ENCODE measurements at regions not wholly inside any gene's neighbourhood (a gene's known extent, or its start where the extent isn't known, plus 50 kb on each side); places are given as distances from the start of the nearest gene placed in this dataset.
"Not testable (repeated sequence)": the region's sequence is repeated elsewhere in the genome, so short reads cannot be mapped to it uniquely, and the experiment has no call there.

DNA sequence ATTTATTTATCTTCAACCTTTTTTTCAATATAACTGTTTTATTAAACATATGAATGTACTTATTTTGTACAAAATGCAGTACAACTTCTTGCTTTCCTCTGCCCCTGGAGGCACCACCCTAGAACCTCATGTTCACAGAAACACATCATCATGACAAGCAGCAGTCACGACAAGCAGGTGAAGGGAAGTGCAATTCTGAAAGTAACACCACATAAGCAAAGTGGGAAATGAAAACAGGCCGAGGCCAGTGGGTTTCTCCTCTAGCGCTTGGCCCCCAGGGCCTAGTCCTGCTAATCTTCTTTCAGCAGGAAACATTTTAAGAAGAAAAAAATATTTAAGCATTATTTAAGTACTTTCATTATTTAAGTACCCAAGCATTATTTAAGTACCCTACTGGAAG is 598.1 kb downstream of the SH2D4B start:
- no peak for DNase-seq

DNA sequence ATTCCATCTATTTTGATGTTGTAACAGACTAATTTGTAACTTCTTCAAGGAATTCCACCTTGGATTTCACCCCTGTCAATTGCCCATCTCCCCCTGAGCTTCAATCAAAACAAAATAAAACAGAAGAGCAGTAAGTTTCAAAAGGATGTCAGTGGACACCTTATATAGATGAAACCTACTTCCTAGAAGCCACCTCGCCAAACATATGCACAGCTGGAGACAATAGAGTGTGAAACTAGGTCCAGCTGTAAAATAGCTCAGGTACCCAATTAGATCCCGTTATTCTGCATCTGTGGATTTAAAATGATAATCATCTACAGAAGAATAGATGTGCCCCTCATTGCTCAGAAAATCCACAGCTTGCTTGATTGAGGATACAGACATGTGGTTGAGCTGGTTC is 598.6 kb downstream of the SH2D4B start:
- DNase-seq = no peak

DNA sequence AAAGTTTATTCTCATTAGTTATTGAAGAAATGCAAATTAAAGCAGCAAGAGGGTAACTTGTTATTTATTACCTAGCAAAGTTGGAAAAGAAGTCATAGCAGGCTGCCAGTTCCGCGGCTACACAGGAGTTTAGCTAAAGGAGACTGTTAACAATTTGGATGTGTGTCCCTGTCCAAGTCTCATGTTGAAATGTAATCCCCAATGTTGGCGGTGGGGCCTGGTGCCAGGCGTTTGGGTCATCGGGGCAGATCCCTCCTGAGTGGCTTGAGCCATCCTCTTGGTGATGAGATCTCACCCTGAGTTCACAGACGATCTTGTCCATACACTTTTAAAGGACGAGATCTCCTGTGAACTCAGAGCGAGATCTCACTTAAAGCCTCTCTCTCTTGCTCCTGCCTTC is 608.3 kb downstream of the SH2D4B start:
- DNase-seq = no peak

DNA sequence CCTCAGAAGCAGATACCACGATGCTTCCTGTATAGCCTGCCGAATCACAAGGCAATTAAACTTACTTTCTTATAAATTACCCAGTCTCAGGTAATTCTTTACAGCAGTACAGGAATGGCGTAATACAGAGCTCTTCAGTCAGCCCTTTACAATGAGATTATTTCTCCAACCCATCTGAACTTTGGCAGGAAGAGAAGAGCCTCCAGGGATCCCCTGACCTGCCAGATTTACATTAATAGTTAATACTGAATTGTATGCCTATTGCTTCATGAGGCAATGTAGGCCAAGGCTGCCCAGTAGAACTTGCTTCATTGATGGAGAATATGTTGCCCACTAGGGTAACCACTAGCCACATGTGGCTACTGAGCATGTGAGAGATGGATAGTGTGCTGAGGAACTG is 608.7 kb downstream of the SH2D4B start:
- DNase-seq = no peak

GRCh38 chr10:81152656-81153055 is 615.0 kb downstream of the SH2D4B start:
- no peak for DNase-seq

- DNase-seq = no peak
These were observed 620.0 kb downstream of the SH2D4B start for GRCh38 chr10:81157681-81158080.

GRCh38 chr10:81177651-81178244 is 640.0 kb downstream of the SH2D4B start:
- DNase-seq = no peak

- DNase-seq = no peak
These were observed 641.6 kb downstream of the SH2D4B start for GRCh38 chr10:81179324-81179723.

GRCh38 chr10:81179805-81180452 is 642.2 kb downstream of the SH2D4B start:
- peak; percentile 17 for DNase-seq

DNA sequence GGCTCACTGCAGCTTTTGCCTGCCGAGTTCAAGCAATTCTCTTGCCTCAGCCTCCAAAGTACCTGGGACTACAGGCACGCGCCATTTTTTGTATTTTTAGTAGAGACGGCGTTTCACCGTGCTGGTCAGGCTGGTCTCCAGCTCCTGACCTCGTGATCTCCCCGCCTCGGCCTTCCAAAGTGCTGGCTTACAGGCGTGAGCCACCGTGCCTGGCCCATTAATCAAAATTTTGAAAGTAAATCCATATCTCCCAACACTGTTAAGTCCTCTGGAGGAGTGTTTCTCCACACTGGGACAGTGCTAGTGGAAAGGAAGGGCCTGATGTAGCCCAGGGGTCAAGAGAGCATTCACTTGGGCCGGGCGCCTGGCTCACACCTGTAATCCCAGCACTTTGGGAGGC is 644.6 kb downstream of the SH2D4B start:
- no peak for DNase-seq

DNA sequence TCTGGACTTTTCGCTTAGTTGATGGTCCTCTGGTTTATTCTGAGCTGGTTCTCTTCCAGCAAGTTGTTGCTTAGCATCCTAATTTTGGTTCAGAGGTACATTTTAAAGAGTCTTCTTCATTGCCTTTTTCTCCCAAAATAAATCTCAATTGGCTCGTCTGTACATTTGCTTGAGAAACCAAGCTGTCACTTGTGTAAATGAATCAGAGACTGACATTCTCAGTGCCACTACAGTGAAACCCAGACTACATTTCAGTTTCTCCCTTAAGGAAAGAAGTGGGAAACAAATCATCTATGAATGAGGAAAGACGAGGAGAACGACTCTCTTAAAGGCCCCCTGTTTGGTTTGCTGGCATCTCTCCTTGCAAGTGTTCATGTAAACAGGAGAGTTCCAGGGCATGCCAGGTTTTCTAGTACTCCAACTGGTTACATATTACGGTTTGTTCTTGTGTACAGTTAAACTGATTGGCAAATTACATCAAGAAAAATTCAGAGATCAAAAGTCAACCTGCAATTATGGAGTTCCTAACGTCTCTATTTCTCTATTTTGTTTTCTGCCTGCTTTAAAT is 654.6 kb downstream of the SH2D4B start:
- DNase-seq = no peak

- no peak for DNase-seq
These were observed 663.1 kb downstream of the SH2D4B start for GRCh38 chr10:81200801-81201200.

- DNase-seq = not testable (repeated sequence)
These were observed 667.6 kb upstream of the NRG3 start for GRCh38 chr10:81207359-81207758.

GRCh38 chr10:81213370-81213769 is 661.6 kb upstream of the NRG3 start:
- DNase-seq = no peak

DNA sequence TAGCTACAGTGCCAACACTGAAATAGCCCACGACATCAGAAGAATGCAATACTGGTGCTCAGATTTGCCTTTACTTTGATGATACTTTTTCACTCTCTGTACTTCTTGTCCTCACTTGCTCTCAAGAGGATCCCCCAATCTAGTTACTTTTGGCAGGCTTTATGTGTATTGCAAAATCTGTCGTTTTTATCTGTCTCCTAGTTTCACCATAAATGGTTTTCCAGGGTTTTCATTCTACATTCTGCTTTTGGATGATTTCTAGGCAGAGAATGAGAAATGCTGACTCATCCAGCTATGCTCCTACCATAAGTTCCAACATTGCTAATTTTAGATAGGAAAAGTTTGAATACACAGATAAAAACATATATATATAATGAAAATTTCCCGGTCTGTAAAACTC is 659.5 kb upstream of the NRG3 start:
- no peak for DNase-seq

- no peak for DNase-seq
These were observed 658.0 kb upstream of the NRG3 start for GRCh38 chr10:81216949-81217348.

- DNase-seq = no peak
These were observed 656.7 kb upstream of the NRG3 start for GRCh38 chr10:81218307-81218706.

GRCh38 chr10:81219758-81220157 is 655.2 kb upstream of the NRG3 start:
- no peak for DNase-seq

DNA sequence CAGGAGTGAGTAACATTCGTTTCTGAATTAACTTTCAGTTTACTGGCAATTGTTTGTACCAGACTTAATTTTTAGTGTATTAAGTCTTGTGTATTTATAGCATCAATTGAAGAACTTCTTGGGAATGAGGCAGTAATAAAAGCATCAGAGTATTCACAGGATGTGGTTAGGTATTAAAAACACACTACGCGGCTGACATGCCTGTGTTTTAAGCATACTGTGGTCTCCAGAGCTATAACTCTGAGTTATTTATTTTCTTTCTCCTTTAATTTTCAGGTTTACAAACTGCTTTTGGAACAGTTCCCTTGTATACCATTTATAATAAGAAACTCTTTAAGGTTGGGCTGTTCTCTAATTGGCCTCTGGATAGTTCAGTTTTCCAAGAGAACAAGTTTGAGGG is 626.1 kb upstream of the NRG3 start:
- no peak for DNase-seq

DNA sequence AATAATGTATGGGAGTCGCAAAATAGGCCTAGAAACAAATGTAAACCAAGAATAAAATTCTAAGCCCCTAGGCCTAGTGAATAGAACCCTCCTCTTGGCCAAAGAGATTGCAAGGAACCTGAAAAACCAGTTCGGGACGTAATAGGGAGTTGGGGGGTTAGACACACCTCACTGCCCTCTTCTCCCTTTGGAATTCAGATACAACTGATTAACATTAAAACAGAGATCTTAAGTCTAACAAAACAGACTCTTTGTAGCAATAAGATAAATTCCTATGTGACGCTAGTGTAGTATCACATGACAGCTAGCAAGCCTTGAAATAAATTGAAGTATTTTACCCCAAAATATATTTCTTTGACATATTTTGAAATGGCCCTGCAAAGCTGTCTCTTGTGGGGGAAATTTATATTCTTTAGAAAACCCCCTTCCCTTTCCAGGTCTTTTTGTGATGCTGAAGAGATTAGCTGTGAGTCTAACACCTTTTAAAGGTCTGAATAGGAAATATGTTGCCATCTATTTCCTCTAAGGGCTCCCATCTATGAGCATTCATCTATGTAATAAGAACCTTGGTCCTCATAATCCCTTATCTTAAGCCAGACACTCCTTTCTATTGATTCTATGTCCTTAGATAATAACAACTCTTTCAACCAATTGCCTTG is 623.4 kb upstream of the NRG3 start:
- no peak for DNase-seq

- not testable (repeated sequence) for DNase-seq
These were observed 610.0 kb upstream of the NRG3 start for GRCh38 chr10:81264991-81265390.

GRCh38 chr10:81270051-81270450 is 604.9 kb upstream of the NRG3 start:
- no peak for DNase-seq

DNA sequence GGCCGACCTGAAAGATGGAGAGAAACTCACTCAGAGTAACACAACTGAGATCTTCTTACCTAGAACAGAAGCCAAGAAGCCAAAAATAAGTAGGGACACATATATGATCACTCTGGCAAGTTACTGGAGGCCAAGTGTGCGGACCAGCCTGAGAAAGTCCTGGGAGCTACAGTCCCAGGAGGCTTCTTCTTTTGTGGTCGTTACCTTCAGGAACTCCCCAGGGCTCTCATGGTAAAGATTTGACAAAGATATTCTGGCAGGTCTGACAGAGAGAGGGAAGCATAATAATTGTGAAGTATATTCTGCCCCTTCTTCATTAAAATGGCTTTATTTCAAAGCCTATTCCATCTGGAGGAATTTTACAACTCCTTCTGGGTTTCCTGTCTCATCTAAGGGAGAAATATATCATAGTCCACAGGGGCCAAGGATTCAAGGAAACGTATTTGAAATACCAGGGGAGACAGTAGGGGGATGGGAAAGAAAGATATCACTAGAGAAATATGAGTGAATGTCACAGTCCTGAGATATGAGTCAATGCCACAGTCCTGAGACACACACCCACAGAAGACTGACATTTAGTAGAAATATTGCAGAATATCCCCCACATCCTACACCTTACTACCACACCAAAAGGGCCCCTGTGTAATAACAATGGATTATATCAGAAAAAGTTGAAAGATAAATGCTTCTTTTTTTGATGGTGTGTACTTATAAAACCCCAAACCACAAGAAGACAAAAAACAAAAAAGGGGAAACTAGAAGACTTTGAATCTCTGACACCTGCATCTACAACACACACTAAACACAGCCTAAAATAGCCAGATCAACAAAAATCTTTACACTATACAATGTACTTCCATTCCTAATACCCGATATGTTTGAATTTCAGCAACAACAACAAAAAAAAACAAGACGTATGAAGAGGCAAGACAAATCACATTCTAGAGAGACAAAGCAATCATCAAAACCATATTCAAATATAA is 594.2 kb upstream of the NRG3 start:
- no peak for DNase-seq
